GM23338 (cell line): ENCODE measurements at regions not wholly inside any gene's neighbourhood (a gene's known extent, or its start where the extent isn't known, plus 50 kb on each side); places are given as distances from the start of the nearest gene placed in this dataset.

Source experiments
- CREB1 ChIP-seq: fragments of 250-450 bp; sonication (Bioruptor Pico); IDR thresholded peaks from 2 replicates; pipeline ENCODE4 v1.5.0; 2020; ENCODE audit warnings: low read depth, mild to moderate bottlenecking, moderate library complexity
- CTCF ChIP-seq, 2 experiments: fragments of 200-600 bp in 1 of 2; sonication (generic) in 1 of 2; conservative IDR thresholded peaks; 2 replicates each; pipeline versions ENCODE4 v1.5.1 to v1.6.1; 2016 to 2017; ENCODE audit warnings: antibody characterized with exemption in 2 of 2, low read depth in 2 of 2, mild to moderate bottlenecking in 2 of 2, moderate library complexity in 1 of 2
- EZH2 ChIP-seq: fragments of 200-600 bp; sonication (generic); IDR thresholded peaks from one replicate; pipeline ENCODE4 v1.8.0; 2017; ENCODE audit warnings: antibody characterized with exemption, mild to moderate bottlenecking, low read depth; ENCODE audit not compliant: unreplicated experiment
- EZH2phosphoT487 ChIP-seq: fragments of 200-600 bp; sonication (generic); IDR thresholded peaks from one replicate; pipeline ENCODE4 v1.8.1; 2018; ENCODE audit warnings: antibody characterized with exemption; ENCODE audit not compliant: unreplicated experiment
- POLR2AphosphoS5 ChIP-seq: IDR thresholded peaks from 2 replicates; pipeline ENCODE4 v1.6.1; 2016; ENCODE audit warnings: antibody characterized with exemption, low read depth
- REST ChIP-seq: IDR thresholded peaks from one replicate; pipeline ENCODE4 v1.6.1; 2018; ENCODE audit warnings: antibody characterized with exemption; ENCODE audit not compliant: unreplicated experiment
- ZNF114 ChIP-seq: fragments of 250-450 bp; sonication (Bioruptor Pico); IDR thresholded peaks from 2 replicates; pipeline ENCODE4 v1.5.0; 2020; ENCODE audit warnings: mild to moderate bottlenecking, moderate library complexity
- ZNF331 ChIP-seq: fragments of 250-450 bp; sonication (Bioruptor Pico); IDR thresholded peaks from 2 replicates; pipeline ENCODE4 v1.5.0; 2020; ENCODE audit warnings: low read depth, mild to moderate bottlenecking, moderate library complexity

GRCh38 chr22:22182990-22183264 lies 61.7 kb upstream of the VPREB1 start:
- no peak for TF ChIP-seq CTCF (conservative IDR thresholded peaks at IDR 0.05; ENCODE audit: low read depth in 2 of 2)
- no peak for TF ChIP-seq POLR2AphosphoS5
- TF ChIP-seq REST: no peak
- TF ChIP-seq CREB1 (CRISPR knock-in tag): no peak
- no peak for TF ChIP-seq ZNF114 (CRISPR knock-in tag)
- TF ChIP-seq EZH2phosphoT487: no peak
- no peak for TF ChIP-seq EZH2
- TF ChIP-seq ZNF331 (CRISPR knock-in tag): no peak
